SK-N-MC (cell line): ENCODE measurements at regions not wholly inside any gene's neighbourhood (a gene's known extent, or its start where the extent isn't known, plus 50 kb on each side); places are given as distances from the start of the nearest gene placed in this dataset.
"Not testable (repeated sequence)": the region's sequence is repeated elsewhere in the genome, so short reads cannot be mapped to it uniquely, and the experiment has no call there.

Experiments used
- DNase-seq: peaks from one replicate; pipeline ENCODE4 v3.0.0-alpha.2; 2011; ENCODE audit warnings: low read depth, low spot score
- H3K27ac ChIP-seq: fragments of 200-600 bp; sonication (generic); 2 replicates; pipeline ENCODE4 v1.5.1; 2016; ENCODE audit warnings: mixed run types
- H3K36me3 ChIP-seq: fragments of 200-600 bp; sonication (generic); 2 replicates; pipeline ENCODE4 v1.6.1; 2017; ENCODE audit warnings: antibody characterized with exemption, low read length, mixed read lengths; ENCODE audit not compliant: insufficient read depth
- H3K4me3 ChIP-seq: fragments of 200-600 bp; sonication (generic); 2 replicates; pipeline ENCODE4 v1.5.1; 2016
- H3K9ac ChIP-seq: fragments of 200-600 bp; sonication (generic); 2 replicates; pipeline ENCODE4 v1.8.0; 2017; ENCODE audit warnings: mixed run types, mixed read lengths; ENCODE audit not compliant: insufficient read length
- H3K9me3 ChIP-seq: fragments of 200-600 bp; sonication (generic); 2 replicates; pipeline ENCODE4 v1.6.1; 2017; ENCODE audit warnings: low read depth, mild to moderate bottlenecking, antibody characterized with exemption, low read length, moderate library complexity, mixed read lengths
- EZH2 ChIP-seq: fragments of 200-600 bp; sonication (generic); IDR thresholded peaks from one replicate; pipeline ENCODE4 v1.6.1; 2017; ENCODE audit warnings: antibody characterized with exemption
- FOXP2 ChIP-seq: optimal IDR thresholded peaks from 2 replicates; pipeline ENCODE3; 2011; ENCODE audit warnings: mild to moderate bottlenecking, moderate library complexity; ENCODE audit not compliant: insufficient read depth; ENCODE audit errors: extremely low read length, control extremely low read depth
- POLR2AphosphoS5 ChIP-seq: IDR thresholded peaks from 2 replicates; pipeline ENCODE4 v1.6.1; 2012; ENCODE audit warnings: mild to moderate bottlenecking, low read depth, low read length, borderline replicate concordance

DNA sequence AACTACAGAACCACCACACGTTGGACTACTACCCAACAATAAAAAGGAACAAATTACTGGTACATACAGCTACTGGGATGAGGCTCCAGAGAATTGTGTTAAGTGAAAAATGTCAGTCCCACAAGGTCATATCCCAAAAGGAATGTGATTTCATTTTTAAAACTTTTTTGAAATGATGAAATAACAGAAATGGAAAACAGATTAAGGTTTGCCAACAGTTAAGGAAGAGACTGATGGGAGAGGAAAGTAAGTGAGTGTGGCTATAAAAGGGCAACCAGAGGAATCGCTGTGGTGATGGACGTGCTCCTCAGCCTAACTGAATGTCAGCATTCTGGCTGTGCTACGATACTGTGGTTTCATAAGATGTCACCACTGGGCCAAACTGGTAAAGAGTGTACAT lies 512.8 kb downstream of the UQCRFS1 start:
- Histone ChIP-seq H3K9ac (no peak overlapping the region), H3K9me3 (no peaks in the 10 kb centered on the region), H3K27ac (no peak overlapping the region), H3K36me3 (no peaks in the 10 kb centered on the region), H3K4me3 (no peak overlapping the region)
- DNase-seq: no peak
- TF ChIP-seq EZH2 (no peak), POLR2AphosphoS5 (no peak), FOXP2 (no peak)

DNA sequence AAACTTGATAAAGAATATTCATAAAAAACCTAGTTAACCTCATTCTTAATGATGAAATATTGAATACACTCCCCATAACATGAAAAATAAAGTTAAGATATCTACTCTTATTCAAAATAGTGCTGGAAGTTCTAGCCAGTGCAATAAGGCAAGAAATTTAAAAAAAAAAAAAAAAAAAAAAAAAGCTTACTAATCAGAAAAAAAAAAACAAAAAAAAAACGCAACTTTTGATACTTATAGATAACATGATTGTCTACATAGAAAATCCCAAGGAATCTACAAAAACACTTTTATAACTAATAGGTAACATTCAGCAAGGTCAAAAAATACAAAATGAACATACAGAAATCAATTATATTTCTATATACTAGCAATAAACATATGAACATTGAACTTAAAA lies 515.6 kb downstream of the UQCRFS1 start:
- TF ChIP-seq POLR2AphosphoS5: no peak
- TF ChIP-seq FOXP2: no peak
- TF ChIP-seq EZH2: no peak
- Histone ChIP-seq H3K9me3 (no peaks in the 10 kb centered on the region), H3K9ac (no peak overlapping the region), H3K4me3 (no peak overlapping the region), H3K27ac (no peak overlapping the region), H3K36me3 (no peaks in the 10 kb centered on the region)
- DNase-seq: no peak

DNA sequence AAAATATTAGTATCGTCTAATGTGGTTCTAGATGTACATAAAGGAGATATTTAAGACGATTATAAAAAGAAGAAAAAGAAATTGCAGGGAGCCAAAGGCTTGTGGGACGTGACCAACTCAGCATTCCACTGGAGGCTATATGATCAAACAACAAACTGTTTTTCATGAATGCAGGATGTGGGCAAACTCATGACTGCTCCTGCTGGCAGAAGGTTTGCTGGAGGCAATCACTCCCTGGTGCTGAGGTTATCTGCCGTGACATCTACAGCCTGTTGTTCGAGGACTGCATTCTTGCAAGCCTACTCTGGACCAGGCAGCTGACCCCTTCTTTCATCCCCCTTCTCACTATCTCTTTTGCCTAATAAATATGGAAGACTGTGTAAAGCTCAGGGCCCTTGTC lies 518.1 kb downstream of the UQCRFS1 start:
- H3K36me3 ChIP-seq: no peaks in the 10 kb centered on the region
- H3K9me3 ChIP-seq: no peaks in the 10 kb centered on the region
- no peak for TF ChIP-seq FOXP2
- no peak for TF ChIP-seq EZH2
- TF ChIP-seq POLR2AphosphoS5: no peak
- no peak overlapping the region for H3K9ac ChIP-seq
- no peak overlapping the region for H3K27ac ChIP-seq
- no peak overlapping the region for H3K4me3 ChIP-seq
- no peak for DNase-seq

DNA sequence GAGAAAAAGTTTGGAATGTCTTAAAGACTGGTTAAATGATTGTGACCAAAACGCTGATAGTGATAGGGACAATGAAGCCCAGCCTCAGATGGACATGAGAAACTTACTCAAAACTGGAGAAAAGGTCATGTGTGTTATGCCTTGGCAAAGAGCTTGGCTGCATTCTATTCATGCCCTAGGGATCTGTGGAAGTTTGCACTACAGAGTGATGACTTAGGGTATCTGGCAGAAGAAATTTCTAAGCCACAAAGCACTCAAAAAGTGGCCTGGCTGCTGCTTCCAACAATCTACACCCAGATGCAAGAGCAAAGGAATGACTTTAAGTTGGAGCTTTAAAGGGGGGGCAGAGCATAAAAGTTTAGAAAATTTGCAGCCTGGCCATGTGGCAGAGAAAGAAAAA lies 521.3 kb downstream of the UQCRFS1 start:
- DNase-seq: no peak
- TF ChIP-seq POLR2AphosphoS5 (no peak), EZH2 (no peak), FOXP2 (no peak)
- Histone ChIP-seq H3K9ac (no peak overlapping the region), H3K27ac (no peak overlapping the region), H3K9me3 (no peaks in the 10 kb centered on the region), H3K36me3 (no peaks in the 10 kb centered on the region), H3K4me3 (no peak overlapping the region)

DNA sequence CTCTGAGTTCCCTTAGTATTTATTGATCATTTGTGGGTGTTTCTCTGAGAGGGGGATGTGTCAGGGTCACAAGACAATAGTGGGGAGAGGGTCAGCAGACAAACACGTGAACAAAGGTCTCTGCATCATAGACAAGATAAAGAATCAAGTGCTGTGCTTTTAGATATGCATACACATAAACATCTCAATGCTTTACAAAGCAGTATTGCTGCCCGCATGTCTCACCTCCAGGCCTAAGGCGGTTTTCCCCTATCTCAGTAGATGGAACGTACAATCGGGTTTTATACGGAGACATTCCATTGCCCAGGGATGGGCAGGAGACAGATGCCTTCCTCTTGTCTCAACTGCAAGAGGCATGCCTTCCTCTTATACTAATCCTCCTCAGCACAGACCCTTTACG lies 523.5 kb downstream of the UQCRFS1 start:
- DNase-seq, H3K9me3 ChIP-seq, H3K4me3 ChIP-seq, H3K36me3 ChIP-seq, H3K27ac ChIP-seq, H3K9ac ChIP-seq: not testable (repeated sequence)

DNA sequence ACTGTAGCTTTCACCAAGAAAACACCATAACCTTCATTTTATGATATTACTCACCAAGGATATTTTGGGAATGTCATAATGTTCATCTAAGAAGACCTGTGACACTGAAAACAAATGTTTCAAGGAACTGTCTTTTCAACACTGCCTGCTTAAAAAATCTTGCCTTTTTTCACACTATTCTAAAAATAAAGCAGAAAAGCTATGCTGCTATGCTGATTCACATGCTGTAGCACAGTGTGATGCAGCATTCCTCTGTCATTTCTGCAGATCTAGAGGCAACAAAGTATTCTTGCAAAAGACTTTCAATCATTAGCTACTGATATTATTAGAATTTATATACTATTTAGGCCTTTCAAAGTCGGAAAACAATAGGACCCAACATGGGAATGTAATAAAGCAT lies 525.7 kb downstream of the UQCRFS1 start:
- H3K9ac ChIP-seq: no peak overlapping the region
- H3K4me3 ChIP-seq: no peak overlapping the region
- no peak overlapping the region for H3K27ac ChIP-seq
- TF ChIP-seq EZH2 (no peak), POLR2AphosphoS5 (no peak), FOXP2 (no peak)
- no peak for DNase-seq
- no peaks in the 10 kb centered on the region for H3K36me3 ChIP-seq
- H3K9me3 ChIP-seq: no peaks in the 10 kb centered on the region

DNA sequence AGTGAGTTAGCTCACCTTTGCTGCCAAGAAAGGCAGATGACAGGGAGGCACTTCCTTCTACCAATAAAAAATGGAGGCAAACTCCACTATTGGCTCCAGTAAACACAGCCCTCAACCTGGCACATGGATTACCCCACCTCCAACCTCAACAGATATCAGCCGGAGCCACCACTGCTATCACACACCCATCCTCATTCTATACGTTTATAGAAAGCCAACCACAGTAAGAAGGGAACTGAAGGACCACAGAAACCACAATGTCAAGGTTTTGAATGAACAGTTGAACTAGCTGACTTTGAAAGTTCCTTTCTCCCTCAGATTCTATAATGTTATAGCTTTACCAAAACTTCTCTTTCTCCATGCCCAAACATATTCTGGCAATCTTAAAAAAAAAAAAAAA lies 526.2 kb downstream of the UQCRFS1 start:
- no peaks in the 10 kb centered on the region for H3K36me3 ChIP-seq
- TF ChIP-seq POLR2AphosphoS5 (no peak), FOXP2 (no peak), EZH2 (no peak)
- no peak overlapping the region for H3K27ac ChIP-seq
- H3K4me3 ChIP-seq: no peak overlapping the region
- DNase-seq: no peak
- H3K9me3 ChIP-seq: no peaks in the 10 kb centered on the region
- H3K9ac ChIP-seq: no peak overlapping the region

DNA sequence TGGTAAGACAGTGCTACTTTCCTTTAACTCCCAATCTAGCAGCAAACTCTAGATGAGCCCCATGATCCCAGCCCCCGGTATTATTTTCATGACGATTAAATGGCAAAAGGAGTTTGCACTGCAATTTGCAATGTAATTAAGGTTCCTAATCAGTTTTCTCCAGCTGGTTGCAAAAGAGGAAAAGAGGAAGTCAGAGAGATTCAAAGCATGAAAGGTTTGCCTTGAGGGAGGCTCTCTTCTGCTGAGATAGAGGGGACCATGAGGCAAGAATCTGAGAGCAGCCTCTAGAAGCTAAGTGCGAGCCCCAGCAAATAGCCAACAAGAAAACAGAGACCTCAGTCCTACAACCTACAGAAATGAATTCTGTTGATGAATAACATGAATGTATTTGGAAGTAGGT lies 527.1 kb downstream of the UQCRFS1 start:
- no peaks in the 10 kb centered on the region for H3K36me3 ChIP-seq
- no peaks in the 10 kb centered on the region for H3K9me3 ChIP-seq
- H3K4me3 ChIP-seq: no peak overlapping the region
- no peak for DNase-seq
- no peak overlapping the region for H3K27ac ChIP-seq
- no peak for TF ChIP-seq POLR2AphosphoS5
- no peak for TF ChIP-seq FOXP2
- TF ChIP-seq EZH2: no peak
- no peak overlapping the region for H3K9ac ChIP-seq

DNA sequence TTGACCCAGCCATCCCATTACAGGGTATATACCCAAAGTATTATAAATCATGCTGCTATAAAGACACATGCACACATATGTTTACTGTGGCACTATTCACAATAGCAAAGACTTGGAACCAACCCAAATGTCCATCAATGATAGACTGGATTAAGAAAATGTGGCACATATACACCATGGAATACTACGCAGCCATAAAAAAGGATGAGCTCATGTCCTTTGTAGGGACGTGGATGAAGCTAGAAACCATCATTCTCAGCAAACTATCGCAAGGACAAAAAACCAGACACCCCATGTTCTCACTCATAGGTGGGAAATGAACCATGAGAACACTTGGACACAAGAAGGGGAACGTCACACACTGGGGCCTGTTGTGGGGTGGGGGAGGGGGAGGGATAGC lies 527.9 kb downstream of the UQCRFS1 start:
- not testable (repeated sequence) for DNase-seq

More for the DNA sequence above, 527.9 kb downstream of the UQCRFS1 start:
- H3K9me3 ChIP-seq, H3K9ac ChIP-seq, H3K4me3 ChIP-seq, H3K27ac ChIP-seq, H3K36me3 ChIP-seq: not testable (repeated sequence)
